ENCODE measurements at regions not wholly inside any gene's neighbourhood (a gene's known extent, or its start where the extent isn't known, plus 50 kb on each side); places are given as distances from the start of the nearest gene placed in this dataset.

DNA sequence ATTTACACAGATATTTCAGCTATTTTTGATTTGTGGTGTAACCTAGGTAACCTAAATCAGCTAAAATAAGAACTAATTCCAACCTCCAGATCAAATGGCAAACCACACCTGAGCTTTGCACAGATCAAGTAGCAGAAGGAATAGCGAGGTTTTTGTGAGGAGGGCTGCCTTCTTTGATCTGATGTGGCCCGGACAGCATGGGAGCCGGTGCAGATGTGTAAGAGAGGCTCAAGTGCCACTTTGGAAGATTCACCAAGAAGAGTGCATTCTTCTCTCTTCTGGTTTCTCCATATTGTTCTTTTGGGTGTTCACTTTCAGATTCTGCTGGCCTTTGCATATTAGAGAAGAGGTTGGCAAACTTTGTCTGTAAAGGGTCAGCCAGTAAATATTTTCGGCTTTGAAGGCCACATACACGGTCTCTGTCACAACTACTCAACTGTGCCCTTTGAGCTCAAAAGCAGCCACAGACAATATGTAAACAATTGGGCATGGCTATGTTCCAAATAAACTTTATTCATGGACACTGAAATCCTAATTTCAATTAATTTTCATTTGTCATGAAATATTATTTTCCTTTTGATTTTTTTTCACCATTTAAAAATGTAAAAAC lies 78.9 kb upstream of the FAM9C start:
- no peaks in the 10 kb centered on the region for H3K36me3 ChIP-seq
- no peaks in the 10 kb centered on the region for H3K27me3 ChIP-seq
- no peak overlapping the region for H3K4me3 ChIP-seq
- peaks cover 0 to 24% (median 0%) of the 10 kb centered on the region in 4 donors for H3K4me1 ChIP-seq
- DNase-seq (ENCODE audit: low spot score in 2 of 2) = no peak
- H3K27ac ChIP-seq = peak overlapping the region in 1 of 4 donors; percentile 40
- TF ChIP-seq, protein P1, sequence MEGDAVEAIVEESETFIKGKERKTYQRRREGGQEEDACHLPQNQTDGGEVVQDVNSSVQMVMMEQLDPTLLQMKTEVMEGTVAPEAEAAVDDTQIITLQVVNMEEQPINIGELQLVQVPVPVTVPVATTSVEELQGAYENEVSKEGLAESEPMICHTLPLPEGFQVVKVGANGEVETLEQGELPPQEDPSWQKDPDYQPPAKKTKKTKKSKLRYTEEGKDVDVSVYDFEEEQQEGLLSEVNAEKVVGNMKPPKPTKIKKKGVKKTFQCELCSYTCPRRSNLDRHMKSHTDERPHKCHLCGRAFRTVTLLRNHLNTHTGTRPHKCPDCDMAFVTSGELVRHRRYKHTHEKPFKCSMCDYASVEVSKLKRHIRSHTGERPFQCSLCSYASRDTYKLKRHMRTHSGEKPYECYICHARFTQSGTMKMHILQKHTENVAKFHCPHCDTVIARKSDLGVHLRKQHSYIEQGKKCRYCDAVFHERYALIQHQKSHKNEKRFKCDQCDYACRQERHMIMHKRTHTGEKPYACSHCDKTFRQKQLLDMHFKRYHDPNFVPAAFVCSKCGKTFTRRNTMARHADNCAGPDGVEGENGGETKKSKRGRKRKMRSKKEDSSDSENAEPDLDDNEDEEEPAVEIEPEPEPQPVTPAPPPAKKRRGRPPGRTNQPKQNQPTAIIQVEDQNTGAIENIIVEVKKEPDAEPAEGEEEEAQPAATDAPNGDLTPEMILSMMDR (IDR thresholded peaks at IDR 0.05) = no peak
- TF ChIP-seq POLR2A (IDR thresholded peaks at IDR 0.05) (no peak), EP300 (IDR thresholded peaks at IDR 0.05) (no peak)
- H3K9me3 ChIP-seq = no peaks in the 10 kb centered on the region
- WGBS, 2 donors = 46 to 47% methylated on average over 5 of the region's 5 CpGs

DNA sequence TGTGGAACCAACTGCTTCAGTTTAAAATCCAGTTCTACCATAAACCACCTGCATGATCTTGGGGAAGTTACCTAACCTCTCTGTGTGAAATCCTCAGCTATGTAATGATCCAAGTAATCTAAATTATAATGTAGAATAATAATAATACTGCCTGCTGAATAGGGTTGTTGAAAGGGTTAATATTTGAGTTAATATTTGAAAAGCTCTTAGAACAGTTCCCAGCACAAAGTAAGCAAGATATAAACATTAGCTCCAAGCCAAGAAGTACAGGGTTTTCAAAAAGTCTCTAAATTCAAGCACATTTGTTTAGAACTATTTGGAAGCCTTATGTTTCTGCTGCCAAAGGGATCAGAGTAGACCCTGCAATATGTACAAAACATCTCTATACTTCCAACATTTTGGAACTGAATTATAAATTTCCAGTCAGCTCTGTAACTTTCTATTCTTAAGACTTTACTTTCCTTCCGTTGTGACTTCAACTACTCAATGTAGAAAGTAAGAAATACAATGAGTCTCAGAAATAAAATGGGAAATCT lies 76.7 kb upstream of the FAM9C start:
- Histone ChIP-seq H3K36me3 (no peaks in the 10 kb centered on the region), H3K27me3 (no peaks in the 10 kb centered on the region), H3K27ac (peak overlapping the region in 1 of 4 donors; percentile 2), H3K9me3 (no peaks in the 10 kb centered on the region), H3K4me1 (peaks cover 0 to 24% (median 0%) of the 10 kb centered on the region in 4 donors), H3K4me3 (no peak overlapping the region)
- no peak for DNase-seq (ENCODE audit: low spot score in 2 of 2)
- 24 to 50% methylated on average over 1 of the region's 1 CpG for WGBS, 2 donors
- no peak for TF ChIP-seq POLR2A (IDR thresholded peaks at IDR 0.05)

DNA sequence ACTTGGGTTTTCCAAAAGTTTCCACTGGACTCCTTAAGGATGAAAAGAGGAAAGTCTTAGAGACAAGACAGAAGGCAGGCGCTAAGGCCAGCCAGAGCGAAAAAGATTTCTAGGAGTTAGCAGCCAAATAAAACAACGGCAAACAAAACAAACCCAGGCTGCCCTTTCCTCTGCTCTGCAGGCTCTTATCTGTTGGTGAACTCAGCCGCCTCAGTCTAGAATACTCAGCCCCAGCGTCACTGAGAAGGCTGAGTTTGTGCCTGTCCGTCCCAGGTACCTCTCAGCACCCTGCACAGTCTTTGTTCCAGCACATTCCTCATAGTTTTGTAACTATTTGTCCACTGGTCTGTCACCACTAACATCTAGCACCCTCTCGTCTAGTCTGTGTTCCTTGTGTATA lies 75.6 kb upstream of the FAM9C start:
- Histone ChIP-seq H3K9me3 (no peaks in the 10 kb centered on the region), H3K4me3 (no peak overlapping the region), H3K27me3 (no peaks in the 10 kb centered on the region), H3K27ac (peak overlapping the region in 2 of 4 donors; percentile 25 to 54), H3K4me1 (peaks cover 0 to 21% (median 0%) of the 10 kb centered on the region in 4 donors), H3K36me3 (no peaks in the 10 kb centered on the region)
- no peak for DNase-seq (ENCODE audit: low spot score in 2 of 2)
- 40 to 66% methylated on average over 7 of the region's 7 CpGs for WGBS, 2 donors
- TF ChIP-seq POLR2A (IDR thresholded peaks at IDR 0.05) = no peak
- peak in 1 of 2 donors; percentile 22 for TF ChIP-seq EP300 (IDR thresholded peaks at IDR 0.05)

DNA sequence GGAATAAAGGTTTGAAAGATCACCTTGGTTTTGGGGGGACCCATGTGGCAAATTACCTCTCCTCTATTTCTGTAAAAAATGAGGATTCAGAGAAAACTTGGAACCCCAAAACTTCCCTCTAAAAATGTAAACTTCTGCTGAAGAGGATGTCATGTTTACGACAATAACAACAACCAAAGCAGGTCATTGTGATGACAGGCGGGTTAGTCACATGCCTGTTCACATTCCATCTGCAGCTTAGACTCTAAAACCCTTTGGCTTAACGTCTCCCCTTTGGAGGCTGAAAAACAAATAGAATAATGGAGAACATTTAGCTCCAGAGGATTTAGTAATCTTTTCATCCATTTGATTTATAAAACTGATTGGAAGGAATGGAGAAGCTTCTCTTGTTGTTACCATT lies 75.0 kb upstream of the FAM9C start:
- 52 to 56% methylated on average over 3 of the region's 3 CpGs for WGBS, 2 donors
- DNase-seq (ENCODE audit: low spot score in 2 of 2) = no peak
- no peaks in the 10 kb centered on the region for H3K27me3 ChIP-seq
- H3K4me3 ChIP-seq = no peak overlapping the region
- no peaks in the 10 kb centered on the region for H3K9me3 ChIP-seq
- peaks cover 0 to 15% (median 0%) of the 10 kb centered on the region in 4 donors for H3K4me1 ChIP-seq
- no peak for TF ChIP-seq EP300 (IDR thresholded peaks at IDR 0.05)
- TF ChIP-seq, protein P1 (IDR thresholded peaks at IDR 0.05) = no peak
- TF ChIP-seq POLR2A (IDR thresholded peaks at IDR 0.05) = no peak
- H3K27ac ChIP-seq = peak overlapping the region in 2 of 4 donors; percentile 25 to 54
- H3K36me3 ChIP-seq = no peaks in the 10 kb centered on the region

DNA sequence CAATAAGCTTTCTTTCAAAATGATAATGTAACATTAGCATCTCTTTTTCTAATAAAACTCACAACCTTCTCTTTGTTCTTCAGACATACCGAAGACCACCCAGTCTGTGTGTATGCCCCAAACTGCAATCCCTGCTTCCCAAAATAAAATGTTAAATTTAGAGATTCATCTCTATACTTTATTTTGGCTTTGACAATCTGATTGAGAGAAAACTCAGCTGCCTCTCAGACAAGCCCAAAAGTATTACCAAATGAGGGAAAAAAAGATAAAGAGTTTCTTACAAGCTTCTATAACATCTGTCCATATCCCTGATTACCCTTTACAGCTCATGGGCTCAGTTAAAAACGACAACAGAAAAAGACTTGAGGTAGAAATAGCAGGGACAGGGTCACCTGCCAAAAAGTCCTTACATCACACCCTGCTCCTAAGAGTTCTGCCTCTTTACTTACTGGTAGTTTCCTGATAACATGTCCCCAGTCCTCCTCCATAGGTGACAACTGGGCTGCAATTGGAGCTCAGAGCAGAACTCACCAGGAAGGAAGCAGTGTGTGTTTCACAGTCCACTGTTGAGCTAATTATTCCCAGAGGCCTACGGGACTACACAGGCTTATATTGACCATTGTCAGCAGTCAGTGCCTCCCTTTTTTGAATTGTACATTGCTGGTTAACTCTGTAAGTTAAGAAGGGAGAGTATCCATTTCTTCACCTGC lies 70.9 kb upstream of the FAM9C start:
- Histone ChIP-seq H3K27ac (no peak overlapping the region), H3K4me3 (no peak overlapping the region), H3K4me1 (peaks cover 0 to 1% (median 0%) of the 10 kb centered on the region in 4 donors), H3K27me3 (no peaks in the 10 kb centered on the region), H3K9me3 (no peaks in the 10 kb centered on the region), H3K36me3 (no peaks in the 10 kb centered on the region)
- WGBS, 2 donors = 51 to 67% methylated on average over 3 of the region's 3 CpGs
- TF ChIP-seq, protein P1 (IDR thresholded peaks at IDR 0.05) = no peak
- TF ChIP-seq EP300 (IDR thresholded peaks at IDR 0.05) = no peak
- TF ChIP-seq POLR2A (IDR thresholded peaks at IDR 0.05) = no peak
- DNase-seq (ENCODE audit: low spot score in 2 of 2) = no peak

DNA sequence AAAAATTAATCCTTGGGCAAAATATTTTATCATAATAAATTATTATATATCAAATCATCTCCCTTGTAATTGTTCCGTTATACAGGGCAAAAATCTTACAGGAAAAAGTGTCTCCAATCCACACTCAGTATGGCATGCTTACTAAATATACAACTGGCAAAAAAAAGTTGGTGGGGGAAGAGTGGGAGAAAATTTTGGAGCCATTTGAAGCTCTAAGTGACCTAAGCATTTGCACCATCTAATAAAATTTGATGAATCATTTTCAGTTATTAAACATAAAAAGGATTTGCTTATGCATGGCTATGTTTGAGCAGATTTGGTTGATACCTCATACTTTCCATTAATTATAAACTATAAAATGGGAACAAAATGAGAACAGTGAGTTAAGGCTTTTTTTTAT lies 68.1 kb upstream of the FAM9C start:
- 88 to 95% methylated on average over 1 of the region's 1 CpG for WGBS, 2 donors
- no peak overlapping the region for H3K27ac ChIP-seq

More for the DNA sequence above, 68.1 kb upstream of the FAM9C start:
- TF ChIP-seq, protein P1 (IDR thresholded peaks at IDR 0.05) = no peak
- TF ChIP-seq POLR2A (IDR thresholded peaks at IDR 0.05) (no peak), EP300 (IDR thresholded peaks at IDR 0.05) (no peak)
- no peak overlapping the region for H3K4me3 ChIP-seq
- no peak for DNase-seq (ENCODE audit: low spot score in 2 of 2)
- H3K9me3 ChIP-seq = no peaks in the 10 kb centered on the region
- no peaks in the 10 kb centered on the region for H3K27me3 ChIP-seq
- no peaks in the 10 kb centered on the region for H3K36me3 ChIP-seq
- H3K4me1 ChIP-seq = peaks cover 0 to 5% (median 2%) of the 10 kb centered on the region in 4 donors
